GM18868 (cell line): ENCODE measurements at regions not wholly inside any gene's neighbourhood (a gene's known extent, or its start where the extent isn't known, plus 50 kb on each side); places are given as distances from the start of the nearest gene placed in this dataset.

Source experiments
- ATAC-seq: cut with Tn5 transposase; IDR thresholded peaks from one replicate; pipeline ENCODE4 v1.9.1; 2021; ENCODE audit warnings: mild to moderate bottlenecking, moderate library complexity; ENCODE audit not compliant: unreplicated experiment

DNA sequence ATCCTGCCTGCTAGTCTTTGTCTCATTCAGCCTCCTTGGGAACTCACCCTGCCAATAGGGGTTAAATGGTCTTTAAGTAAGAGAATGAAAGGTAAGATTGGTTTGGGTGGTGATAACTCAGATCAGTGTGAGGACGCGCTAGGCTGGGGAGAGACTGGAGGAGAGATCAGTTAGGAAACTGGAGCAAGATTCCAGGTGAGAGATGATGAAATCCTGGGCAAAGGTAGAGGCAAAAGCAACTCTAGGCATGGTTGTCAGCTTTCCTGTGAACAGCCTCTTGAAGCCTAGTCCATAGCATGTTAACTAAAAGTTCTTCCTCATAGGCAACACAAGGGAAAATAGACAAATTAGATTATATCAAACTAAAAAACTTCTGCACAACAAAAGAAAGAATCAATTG lies 145.2 kb upstream of the ANKRD28 start:
- ATAC-seq: no peak

DNA sequence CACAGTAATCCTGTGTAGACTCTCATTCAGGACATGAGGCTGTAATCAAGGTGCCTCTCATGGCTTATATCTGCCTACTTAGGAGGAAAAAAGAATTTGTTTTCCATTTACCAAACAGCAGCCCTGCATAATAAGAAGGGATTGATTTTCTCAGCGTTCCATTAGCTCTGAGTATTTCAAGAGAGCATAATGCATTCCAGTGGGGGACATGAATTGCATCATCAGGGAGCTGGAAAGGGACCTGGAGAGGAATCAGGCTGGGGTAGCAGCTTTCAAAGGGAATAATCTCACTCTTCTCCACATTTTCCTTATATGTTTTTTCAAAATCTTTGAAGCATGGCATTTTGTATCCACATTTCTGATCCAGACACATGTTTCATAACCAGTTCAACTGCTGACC lies 150.6 kb upstream of the ANKRD28 start:
- ATAC-seq: no peak

DNA sequence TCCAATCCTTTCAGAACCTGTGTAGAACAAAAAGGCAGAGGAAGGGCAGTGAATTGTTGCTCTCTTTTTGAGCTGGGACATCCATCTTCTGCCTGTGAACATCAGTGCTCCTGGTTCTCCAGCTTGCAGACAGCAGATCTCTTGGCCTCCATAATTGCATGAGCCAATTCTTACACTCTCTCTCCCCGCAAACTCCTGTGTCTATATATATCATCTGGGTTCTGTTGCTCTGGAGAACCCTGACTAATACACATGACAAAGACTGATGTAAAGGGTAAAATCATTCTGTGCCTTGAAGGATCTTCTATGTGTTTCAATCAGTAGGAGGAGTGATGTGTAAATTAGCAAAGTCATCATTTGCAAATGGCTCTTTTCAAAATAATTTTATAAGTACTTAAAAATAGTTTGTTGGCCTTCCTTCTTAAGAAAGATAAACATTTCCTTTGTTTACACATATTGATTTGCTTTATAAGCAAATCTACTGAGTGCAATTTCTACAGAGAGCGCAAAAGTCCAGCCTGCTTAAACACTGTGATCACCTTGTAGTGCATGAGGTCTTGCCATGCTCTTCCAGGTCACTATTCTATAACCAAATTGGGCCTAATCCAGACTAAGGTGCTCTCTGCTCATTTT lies 154.9 kb upstream of the ANKRD28 start:
- ATAC-seq: no peak

DNA sequence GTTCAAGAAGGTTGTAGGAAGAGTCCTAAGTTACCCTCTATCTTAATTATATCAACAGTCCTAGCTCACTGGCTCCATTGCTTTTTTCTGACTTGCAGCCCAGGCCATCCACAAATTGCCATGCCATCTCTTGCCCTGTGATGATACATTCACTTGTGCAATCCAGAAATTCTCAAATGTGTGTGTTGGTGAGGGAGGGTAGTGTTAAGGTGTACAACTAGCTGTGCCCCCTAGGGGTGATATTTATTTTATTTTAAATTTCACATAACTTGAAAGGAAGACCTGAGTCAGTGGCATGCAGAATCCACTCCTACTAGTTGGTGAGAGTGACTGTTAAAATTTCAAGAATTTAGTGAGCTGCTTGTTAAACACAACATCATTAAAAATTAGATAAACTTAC lies 156.1 kb upstream of the ANKRD28 start:
- ATAC-seq: no peak

DNA sequence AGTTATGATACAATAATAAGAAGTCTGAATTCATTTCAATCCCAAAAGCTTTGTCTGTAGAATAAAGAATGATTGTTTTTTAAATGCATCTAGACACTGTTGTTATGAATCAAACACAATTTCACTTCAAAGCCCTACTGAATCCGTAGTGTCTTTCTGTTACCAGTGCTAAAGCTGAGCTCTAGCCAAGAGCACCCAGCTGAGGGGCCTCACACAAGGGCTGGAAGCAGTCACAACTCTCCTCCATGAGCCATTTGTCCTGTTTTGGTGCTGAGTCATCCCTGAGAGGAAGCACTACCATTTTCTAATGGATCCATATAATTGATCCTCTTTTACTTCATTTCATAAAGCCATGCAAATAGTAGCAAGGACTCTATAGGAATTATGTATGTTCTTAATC lies 158.2 kb upstream of the ANKRD28 start:
- no peak for ATAC-seq

DNA sequence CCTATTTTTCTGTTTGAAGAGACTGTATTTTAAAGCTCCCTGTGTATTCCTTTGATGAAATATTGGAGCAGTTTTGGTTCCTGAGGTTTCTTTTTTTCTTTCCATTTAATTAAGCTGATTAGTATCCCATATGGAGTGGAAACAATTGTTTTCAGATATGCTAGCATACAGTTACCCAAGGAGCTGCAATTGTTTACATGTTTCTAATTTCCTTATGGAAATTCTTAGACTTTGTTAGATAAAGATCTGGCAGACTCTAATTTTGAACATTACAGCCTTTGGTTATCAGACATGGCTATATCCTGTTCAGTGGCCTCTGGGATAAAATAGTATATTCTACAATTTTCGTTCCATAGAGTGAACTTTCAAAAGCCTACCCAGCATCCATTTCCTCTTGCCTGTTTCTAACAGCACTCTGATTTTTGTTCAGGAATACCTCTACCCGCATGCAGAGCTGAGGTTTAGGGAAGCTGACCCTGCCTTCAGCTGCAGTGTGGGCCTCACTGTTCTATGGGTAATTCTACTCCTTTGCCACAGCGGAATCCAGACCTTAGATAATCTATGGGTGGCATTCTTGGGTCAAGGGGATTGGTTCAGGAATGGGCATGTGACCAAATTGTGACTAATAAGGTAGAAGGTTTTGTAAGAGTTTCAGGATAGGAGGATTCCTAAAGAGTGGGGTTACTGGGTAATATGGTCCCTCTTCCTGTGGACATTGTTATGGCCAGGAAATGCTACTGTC lies 161.1 kb upstream of the ANKRD28 start:
- no peak for ATAC-seq

DNA sequence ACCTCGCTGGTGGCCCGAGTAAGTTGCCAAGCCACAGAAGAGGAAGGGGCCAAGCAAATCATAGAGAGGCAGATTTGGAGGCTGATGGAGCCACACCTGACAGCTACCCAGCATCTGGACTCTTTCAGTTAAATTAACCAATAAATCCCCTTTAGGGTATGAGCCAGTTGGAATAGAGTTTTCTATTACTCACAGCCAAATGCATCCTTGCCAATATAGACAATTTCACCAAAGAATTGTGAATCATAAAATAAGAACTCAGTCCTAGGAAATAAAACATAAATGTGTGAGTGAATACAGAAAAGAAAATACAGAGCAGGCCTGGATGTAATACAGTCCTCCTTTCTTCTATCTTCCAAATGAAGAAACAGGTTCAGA lies 161.6 kb upstream of the ANKRD28 start:
- ATAC-seq: no peak

DNA sequence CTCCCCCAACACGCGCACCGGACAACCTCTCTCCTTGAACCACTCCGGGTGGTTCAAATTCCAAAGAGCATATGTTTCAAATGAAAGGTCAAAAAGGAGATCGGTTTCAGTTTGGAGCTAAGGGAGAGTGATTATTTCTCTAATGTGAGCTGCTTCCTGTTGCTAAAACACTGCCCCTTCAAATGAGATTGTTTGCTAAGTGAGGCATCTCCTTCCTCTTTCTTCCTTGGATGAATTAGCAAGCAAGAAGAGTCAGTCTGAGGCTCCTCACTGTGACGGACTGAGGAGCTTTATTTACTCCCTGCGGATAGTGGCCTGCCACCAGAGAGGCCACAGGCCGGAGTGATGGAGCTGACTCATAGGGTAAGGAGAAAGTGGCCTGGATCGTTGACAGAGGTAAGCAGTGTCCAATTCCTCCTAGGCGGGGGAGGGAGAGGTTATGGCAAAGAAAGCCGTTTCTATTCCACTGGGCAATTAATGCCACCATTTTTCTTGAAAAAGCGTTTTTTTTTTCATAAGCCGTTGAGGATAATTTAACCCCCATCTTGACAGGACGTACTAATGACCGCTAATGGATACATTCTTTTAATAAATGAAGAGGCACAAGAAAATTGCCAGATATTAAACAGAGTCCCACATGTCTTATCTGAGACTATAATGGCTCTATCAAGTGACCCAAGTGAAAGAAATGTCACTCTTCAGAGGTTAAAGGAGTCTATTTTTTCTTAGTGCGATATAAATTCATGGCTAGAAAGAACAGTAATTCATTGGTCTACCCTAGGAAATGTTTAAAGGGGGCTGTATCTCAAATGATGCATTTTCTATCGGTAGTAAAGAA lies 167.0 kb upstream of the ANKRD28 start:
- ATAC-seq: no peak

DNA sequence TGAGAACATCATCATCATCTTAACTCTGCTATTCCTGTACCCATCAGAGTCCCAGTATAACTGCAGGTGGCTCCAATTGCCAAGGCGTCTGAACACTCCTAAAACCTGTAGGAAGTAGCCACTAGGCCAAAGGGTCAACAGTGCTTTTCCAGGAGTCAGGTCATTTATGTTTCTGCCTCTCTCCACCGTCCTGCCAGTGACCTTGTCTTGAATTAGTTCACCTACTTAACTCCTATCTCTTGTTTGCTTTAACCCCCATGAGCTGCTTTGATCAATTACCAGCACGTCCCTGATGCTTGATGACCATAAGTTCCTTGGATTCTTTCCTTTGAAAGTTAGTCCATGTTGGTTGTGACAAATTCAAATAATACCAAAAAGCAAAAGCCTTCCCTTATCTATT lies 169.8 kb upstream of the ANKRD28 start:
- no peak for ATAC-seq

DNA sequence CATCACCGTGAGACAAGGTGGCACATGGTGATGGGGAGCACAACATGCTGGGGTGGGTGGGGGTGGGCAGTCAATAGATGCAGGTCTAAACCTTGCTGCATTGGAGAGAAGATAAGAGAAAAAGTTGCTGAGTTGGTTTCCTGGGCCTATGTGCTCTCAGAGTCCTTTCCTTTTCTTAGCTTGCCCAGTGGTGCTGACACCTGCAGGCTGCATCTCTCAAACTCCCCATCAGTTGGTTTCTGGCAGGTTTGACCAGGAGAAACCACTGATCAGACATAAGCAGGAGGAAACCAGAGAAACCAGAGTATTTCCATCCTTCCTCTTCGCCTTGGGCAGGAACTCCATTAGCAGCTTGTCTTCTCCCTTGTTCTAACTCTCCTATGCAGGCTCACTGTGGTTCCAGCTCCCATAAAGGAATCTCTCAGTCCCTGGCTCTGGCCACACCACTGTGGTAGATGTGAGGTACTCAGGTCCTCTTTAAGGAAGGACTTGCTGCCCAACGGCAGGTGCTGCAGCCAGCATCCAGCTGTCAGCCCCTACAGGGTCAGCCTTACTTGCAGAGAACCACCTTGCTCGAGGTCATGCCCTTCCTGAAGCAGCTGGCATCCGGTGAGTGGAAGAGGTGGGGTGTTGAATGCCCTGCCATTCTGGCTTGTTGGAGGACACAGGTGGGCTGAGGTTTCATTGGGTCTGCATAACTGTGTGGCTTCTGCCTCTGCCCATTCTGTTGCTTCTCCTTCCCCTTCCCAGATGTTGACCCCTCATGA lies 172.3 kb upstream of the ANKRD28 start:
- no peak for ATAC-seq

DNA sequence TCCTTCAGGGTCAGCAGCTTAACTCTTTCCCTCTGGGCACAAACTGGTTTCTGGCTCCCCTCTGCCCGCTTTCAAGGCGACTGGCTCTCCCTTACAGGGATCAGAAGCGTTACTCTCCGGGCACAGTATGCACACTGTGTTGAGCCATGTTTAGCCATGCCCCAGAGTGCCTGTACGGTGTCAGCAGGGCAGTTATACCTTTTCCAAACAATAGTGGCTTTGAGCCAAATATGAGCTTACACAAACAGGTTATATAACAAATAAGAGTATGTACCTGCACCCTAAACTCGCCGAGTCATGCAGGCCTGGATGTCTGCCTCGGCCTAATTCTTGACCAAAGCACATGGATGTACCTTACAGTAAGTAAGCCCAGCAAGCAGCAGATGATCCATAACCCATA lies 175.6 kb upstream of the ANKRD28 start:
- no peak for ATAC-seq

DNA sequence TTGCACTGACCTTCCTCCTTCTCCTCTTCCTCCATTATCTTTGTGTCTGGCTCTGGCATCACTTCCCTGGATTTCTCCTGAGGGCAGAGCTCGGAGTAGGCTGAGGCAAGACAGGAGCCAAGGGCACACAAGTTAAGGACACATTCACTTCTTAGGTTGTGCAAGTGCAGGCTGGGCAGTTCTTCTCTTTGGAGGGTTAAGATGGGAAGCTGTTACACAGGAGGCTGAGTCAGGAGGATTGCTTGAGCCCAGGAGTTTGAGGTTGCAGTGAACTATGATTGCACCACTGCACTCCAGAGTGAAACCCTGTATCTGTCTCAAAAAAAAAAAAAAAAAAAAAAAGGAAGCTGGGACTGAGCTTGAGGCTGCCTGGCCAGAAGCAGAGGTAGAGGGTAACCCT lies 176.2 kb upstream of the ANKRD28 start:
- ATAC-seq: no peak

DNA sequence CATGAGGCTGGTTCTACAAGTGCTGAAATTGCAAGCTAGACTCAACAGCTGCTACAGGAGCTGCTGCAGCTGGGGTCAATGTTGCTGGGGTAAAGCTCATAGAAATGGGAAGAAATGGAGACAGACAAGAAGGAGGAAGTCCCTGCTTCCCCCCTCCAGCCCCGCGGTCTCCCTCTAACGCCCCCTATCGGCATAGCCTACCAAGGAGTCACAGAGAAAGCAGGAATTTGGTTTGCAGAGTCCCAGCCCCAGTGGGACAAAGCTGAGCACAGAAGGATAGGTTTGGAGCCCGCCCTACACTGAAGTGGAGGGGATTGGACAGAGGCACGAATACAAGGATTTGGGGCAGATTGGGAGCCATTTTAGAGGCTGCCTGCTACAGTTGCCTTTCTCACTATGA lies 176.9 kb upstream of the ANKRD28 start:
- ATAC-seq: no peak

DNA sequence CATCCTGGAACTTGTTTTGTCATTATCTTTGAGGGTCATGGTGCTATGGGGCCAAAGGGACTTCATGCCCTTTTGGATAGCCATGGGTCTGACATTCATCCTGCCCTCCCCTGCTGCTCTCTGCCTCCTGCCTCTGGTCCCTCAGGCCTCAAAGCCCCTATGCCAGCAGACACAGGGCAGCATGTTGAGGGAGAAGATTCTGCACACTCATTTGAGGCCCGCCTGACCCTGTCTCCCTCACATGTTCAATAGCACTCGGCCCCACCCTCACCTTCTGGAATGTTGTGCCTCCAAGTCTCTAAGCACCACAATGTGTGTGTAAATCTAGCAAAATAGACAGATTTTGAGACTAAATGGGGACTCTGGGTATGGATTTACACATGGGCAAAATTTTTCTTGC lies 178.7 kb upstream of the ANKRD28 start:
- no peak for ATAC-seq

DNA sequence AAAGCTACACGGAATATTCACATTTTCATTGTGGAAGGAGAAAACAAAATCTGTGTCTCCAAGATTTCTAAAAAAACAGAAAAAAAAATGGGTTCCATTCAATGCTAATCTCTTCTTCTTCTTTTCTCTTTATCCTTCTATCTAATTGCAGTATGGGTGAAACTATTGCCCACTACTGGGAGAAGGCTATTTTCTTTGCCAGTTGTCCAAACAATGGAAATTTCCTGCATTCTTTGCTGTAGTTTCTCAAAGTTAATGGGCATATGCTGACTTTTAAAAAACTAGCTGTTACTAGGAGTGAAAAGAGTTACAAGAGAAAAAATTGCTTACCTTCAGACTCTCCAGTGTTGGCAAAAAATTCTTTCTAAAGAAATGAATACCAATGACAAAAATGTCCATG lies 179.3 kb upstream of the ANKRD28 start:
- ATAC-seq: no peak

DNA sequence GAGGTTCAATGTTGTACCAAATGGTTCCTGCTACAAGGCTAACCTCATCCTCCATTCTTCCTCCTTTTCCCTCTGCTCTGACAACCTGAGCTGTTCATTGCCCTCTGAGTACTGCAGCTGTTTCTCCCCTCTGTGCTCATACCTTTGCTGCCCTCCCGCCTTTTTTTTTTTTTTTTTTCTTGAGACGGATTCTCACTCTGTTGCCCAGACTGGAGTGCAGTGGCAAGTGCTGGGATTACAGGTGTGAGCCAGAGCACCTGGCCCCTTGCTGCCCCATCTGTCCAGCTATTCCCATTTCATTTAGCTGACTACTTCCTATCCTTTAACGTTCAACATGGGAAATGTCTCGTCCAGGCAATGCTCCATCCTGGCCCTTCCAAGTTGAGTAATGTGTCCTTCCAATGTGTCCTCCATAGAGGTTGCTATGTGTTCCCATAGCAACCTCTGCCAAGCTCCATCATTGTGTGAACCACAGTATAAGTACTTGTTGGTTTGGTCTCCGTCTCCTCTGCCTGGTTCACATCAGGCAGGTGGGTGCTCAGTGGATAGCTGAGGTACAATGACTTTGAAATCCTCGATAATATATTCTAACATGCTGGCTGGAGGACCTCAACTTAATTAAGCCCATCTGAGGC lies 179.9 kb upstream of the ANKRD28 start:
- no peak for ATAC-seq

DNA sequence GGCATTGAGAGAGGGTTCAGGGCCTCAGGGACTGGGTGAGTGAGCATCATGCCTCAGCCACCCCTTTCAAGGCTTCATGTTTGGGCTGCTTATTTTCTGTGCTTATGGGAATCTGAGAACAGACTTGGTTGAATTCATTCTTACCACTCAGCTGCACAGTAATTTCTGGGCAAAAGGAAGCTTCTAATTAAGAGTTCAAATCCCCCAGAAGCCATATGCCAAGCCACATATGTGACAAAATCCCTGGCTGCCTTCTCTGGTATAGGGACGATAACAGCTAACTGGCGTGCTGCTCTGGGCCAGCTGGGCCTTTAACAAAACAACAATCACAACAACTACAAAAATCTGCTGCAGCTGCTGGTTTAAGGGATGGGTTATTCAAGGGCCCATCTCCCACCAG lies 181.0 kb upstream of the ANKRD28 start:
- no peak for ATAC-seq

DNA sequence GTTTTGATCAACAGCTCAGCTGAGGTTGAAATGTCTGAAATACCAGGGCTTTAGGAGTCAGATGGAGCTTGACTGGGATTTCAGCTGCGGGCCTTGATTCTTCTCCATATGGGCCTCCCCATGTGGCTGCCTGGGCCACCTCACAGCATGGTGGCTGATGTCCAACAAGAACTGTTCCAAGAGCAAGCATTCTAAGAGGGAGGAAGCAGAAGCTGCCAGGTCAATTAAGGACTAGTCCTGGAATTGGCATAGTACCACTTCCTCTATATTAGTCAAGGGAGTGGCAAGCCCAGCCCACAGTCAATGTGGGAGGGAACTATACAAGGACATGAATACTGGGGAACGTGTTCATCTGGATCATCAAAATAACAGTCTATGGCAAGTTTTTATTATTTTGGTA lies 181.7 kb upstream of the ANKRD28 start:
- ATAC-seq: no peak

DNA sequence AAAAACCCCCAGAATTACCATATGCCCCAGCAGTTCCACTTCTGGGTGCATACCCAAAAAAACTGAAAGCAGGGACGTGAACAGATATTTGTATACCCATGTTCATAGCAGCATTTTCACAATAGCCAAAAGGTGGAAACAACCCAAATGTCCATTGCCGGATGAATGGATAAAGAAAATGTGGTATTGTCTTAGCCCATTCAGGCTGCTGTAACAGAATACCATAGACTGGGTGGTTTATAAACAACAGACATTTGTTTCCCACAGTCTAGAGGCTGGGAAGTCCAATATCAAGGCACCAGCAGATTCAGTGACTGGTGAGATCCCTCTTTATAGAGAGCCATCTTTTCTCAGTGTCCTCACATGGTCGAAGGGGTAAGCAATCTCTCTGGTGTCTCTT lies 182.1 kb upstream of the ANKRD28 start:
- no peak for ATAC-seq

DNA sequence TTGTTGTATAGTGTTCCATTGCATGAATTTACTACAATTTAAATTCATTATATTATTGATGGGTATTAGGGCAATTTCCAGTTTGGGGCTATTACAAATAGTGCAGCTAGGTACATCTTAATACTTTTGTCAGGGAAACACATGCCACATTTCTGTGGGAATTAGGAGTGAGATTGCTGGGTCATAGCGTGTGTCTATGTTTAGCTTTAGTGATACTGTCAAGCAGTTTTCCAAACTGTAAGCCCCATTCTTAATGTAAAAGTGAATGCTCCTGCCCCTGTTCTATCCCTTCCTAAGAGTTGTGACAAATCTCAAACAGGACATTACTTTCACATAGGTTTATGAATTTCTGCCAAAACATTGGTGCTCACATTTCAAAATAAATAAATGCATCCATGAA lies 184.5 kb upstream of the ANKRD28 start:
- ATAC-seq: no peak

DNA sequence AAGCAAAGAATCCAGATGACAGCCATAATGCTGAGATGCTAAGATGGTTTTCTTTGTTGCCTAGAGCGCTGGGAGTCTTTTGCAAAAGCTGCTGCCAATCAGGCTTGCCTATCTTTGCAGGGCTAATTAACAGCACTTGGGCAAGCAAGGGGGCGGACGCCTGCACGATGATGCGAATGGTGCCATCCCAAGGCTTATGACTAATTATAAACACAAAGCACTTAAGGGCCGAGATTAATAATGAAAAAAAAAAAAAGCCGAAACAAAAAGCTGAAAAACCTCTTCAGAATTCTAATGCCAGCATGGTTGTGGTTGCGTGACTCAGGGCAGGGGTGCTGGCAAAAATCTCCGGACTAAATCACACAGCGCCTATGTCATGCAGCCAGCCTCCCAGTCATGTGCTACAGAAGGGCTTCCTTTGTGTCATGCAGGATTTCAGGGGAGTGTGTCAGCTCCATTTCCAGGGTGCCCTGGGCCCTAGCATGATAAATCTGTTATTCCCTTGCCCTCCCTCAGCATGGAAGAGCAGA lies 185.0 kb upstream of the ANKRD28 start:
- no peak for ATAC-seq
